Neural cell (in vitro differentiated cells): ENCODE measurements at regions not wholly inside any gene's neighbourhood (a gene's known extent, or its start where the extent isn't known, plus 50 kb on each side); places are given as distances from the start of the nearest gene placed in this dataset.

Source experiments
- H2AFZ ChIP-seq: fragments of 200-600, 300-800 bp; sonication (generic), shearing (Covaris generic); 2 replicates; pipeline ENCODE4 v1.6.0; 2014; ENCODE audit warnings: low read depth, mild to moderate bottlenecking, antibody characterized with exemption, low read length, moderate library complexity
- H3F3A ChIP-seq: fragments of 200-600 bp; shearing (Covaris generic); 2 replicates; pipeline ENCODE4 v1.6.1; 2016; ENCODE audit warnings: mild to moderate bottlenecking, moderate library complexity, mixed read lengths, antibody characterized with exemption, low read length; ENCODE audit not compliant: insufficient read depth, poor library complexity, severe bottlenecking
- H3K27ac ChIP-seq: fragments of 200-600, 300-800 bp; sonication (generic), shearing (Covaris generic); 2 replicates; pipeline ENCODE4 v1.5.1; 2014; ENCODE audit warnings: mild to moderate bottlenecking, low read length, moderate library complexity
- H3K27me3 ChIP-seq: fragments of 300-800, 200-600 bp; sonication (generic), shearing (Covaris generic); 2 replicates; pipeline ENCODE4 v1.6.0; 2014; ENCODE audit warnings: mild to moderate bottlenecking, low read depth, low read length, moderate library complexity; ENCODE audit not compliant: insufficient read depth
- H3K36me3 ChIP-seq: fragments of 300-800, 200-600 bp; sonication (generic), shearing (Covaris generic); 2 replicates; pipeline ENCODE4 v1.5.1; 2014; ENCODE audit warnings: mild to moderate bottlenecking, antibody characterized with exemption, low read length, moderate library complexity; ENCODE audit not compliant: insufficient read depth
- H3K4me2 ChIP-seq: fragments of 300-800, 200-600 bp; sonication (generic), shearing (Covaris generic); 2 replicates; pipeline ENCODE4 v1.6.0; 2014; ENCODE audit warnings: mild to moderate bottlenecking, low read length
- H3K4me3 ChIP-seq: fragments of 300-800, 200-600 bp; sonication (generic), shearing (Covaris generic); 2 replicates; pipeline ENCODE4 v1.5.1; 2014; ENCODE audit warnings: mild to moderate bottlenecking, low read length, moderate library complexity
- H3K79me2 ChIP-seq: fragments of 200-600 bp; shearing (Covaris generic); replicated peaks from 2 replicates; pipeline ENCODE4 v1.6.0; 2014; ENCODE audit warnings: mild to moderate bottlenecking, low read length, moderate library complexity; ENCODE audit not compliant: insufficient read depth
- H3K9ac ChIP-seq: fragments of 300-800, 200-600 bp; sonication (generic), shearing (Covaris generic); 2 replicates; pipeline ENCODE4 v1.6.1; 2016; ENCODE audit warnings: mild to moderate bottlenecking, low read length, mixed read lengths
- H3K9me2 ChIP-seq: fragments of 200-600 bp; shearing (Covaris generic); 2 replicates; pipeline ENCODE4 v1.6.1; 2016; ENCODE audit warnings: mild to moderate bottlenecking, low read length, mixed read lengths; ENCODE audit not compliant: insufficient read depth
- H3K9me3 ChIP-seq: fragments of 200-600, 300-800 bp; sonication (generic), shearing (Covaris generic); 2 replicates; pipeline ENCODE4 v1.6.1; 2016; ENCODE audit warnings: mild to moderate bottlenecking, mixed run types, low read length, moderate library complexity, mixed read lengths
- H4K20me1 ChIP-seq: fragments of 200-600 bp; shearing (Covaris generic); 2 replicates; pipeline ENCODE4 v1.6.1; 2016; ENCODE audit warnings: mild to moderate bottlenecking, mixed run types; ENCODE audit not compliant: insufficient read depth
- EP300 ChIP-seq: fragments of 450-650 bp; conservative IDR thresholded peaks from 2 replicates; pipeline ENCODE4 v1.6.1; 2014; ENCODE audit warnings: antibody characterized with exemption, mild to moderate bottlenecking, moderate library complexity; ENCODE audit not compliant: poor library complexity, severe bottlenecking
- EZH2 ChIP-seq: fragments of 200-600, 300-800 bp; shearing (Covaris generic), sonication (generic); IDR thresholded peaks from 2 replicates; pipeline ENCODE4 v1.6.1; 2014; ENCODE audit warnings: antibody characterized with exemption, low read length, borderline replicate concordance, mild to moderate bottlenecking; ENCODE audit not compliant: insufficient read depth, poor library complexity, severe bottlenecking
- MXI1 ChIP-seq: fragments of 450-650 bp; conservative IDR thresholded peaks from 2 replicates; pipeline ENCODE4 v1.6.1; 2014; ENCODE audit warnings: antibody characterized with exemption, mild to moderate bottlenecking; ENCODE audit not compliant: poor library complexity, severe bottlenecking
- POLR2AphosphoS5 ChIP-seq: IDR thresholded peaks from 2 replicates; pipeline ENCODE4 v1.6.1; 2012
- RAD21 ChIP-seq: fragments of 450-650 bp; conservative IDR thresholded peaks from 2 replicates; pipeline ENCODE4 v1.6.1; 2014; ENCODE audit warnings: antibody characterized with exemption, mild to moderate bottlenecking, moderate library complexity
- SMC3 ChIP-seq: fragments of 450-650 bp; conservative IDR thresholded peaks from 2 replicates; pipeline ENCODE4 v1.6.1; 2014; ENCODE audit warnings: antibody characterized with exemption, mild to moderate bottlenecking, moderate library complexity; ENCODE audit not compliant: poor library complexity
- TAF1 ChIP-seq: IDR thresholded peaks from 2 replicates; pipeline ENCODE4 v1.6.1; 2012; ENCODE audit warnings: low read depth
- TF ChIP-seq, protein P1 (sequence below): IDR thresholded peaks from 2 replicates; pipeline ENCODE4 v1.6.1; 2012; ENCODE audit warnings: borderline replicate concordance
- TF ChIP-seq, protein P2 (sequence below): fragments of 450-650 bp; IDR thresholded peaks from 2 replicates; pipeline ENCODE4 v1.5.1; 2014; ENCODE audit warnings: antibody characterized with exemption, mild to moderate bottlenecking, moderate library complexity; ENCODE audit not compliant: poor library complexity, severe bottlenecking

DNA sequence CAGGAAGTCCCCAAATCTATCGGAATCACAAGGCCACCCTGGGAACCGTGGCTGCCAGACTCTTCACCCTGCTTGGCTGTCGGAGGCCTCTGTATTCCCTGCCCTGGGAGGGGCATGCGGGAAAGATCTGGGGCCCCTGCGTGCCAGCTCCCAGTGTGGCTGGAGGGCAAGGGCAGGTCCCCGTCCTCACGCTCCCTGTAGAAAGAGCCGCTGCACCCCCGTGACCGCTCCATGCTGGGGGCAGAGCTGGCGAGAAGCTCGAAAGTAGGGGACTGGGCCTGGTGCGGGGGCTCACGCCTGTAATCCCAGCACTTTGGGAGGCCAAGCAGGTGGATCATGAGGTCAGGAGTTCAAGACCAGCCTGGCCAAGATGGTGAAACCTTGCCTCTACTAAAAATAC lies 208.4 kb upstream of the SOX1 start:
- Histone ChIP-seq H3F3A (no peaks in the 10 kb centered on the region), H2AFZ (no peak overlapping the region), H3K36me3 (no peaks in the 10 kb centered on the region), H3K27ac (no peak overlapping the region), H3K4me2 (no peak overlapping the region), H3K9me2 (no peaks in the 10 kb centered on the region), H3K27me3 (no peaks in the 10 kb centered on the region), H4K20me1 (no peaks in the 10 kb centered on the region), H3K9ac (no peak overlapping the region), H3K9me3 (no peaks in the 10 kb centered on the region), H3K79me2 (no peaks in the 10 kb centered on the region), H3K4me3 (no peak overlapping the region)
- no peak for TF ChIP-seq EZH2

DNA sequence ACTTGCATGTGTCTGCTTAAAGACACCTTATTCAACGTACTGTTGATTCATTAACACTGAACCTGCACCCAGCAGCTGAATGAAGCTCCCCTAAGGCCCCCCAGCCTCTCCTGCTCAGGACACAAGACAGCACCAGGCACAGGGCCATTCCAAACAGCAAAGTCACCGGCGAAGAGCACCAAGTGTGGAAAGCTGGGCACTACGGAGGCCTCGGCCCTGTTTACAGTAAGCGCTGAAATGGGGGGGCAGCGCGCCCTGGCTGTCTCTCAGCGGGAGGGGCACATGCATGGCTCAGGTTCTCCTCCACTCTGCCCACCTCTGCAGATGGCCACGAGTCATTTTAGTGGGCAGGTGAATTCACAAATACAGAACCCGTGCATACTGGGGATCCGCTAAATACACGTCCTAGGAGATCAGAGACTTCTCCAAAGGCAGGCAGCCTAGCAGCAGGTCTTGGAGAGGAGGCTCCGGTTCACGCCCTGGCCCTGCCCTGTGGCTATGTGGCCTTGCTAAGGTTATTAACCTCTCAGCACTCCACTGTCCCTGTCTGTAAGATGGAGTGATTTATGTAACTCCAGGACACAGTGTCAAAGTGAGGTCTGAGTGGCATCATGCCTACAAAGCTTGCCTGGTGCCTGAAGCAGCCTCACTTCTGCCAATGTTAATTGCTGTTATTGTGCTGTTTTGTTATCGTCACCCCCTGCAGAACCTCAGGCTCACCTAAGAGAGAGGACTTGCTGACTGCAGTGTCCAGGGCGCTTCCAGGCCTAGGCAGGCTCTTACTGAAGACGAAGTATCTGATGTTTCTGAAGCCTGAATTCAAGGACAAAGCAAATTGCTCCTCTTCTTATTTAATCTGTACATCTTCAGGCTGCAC lies 207.4 kb upstream of the SOX1 start:
- TF ChIP-seq RAD21 (peak; percentile 16), SMC3 (no peak)
- H3K36me3 ChIP-seq = no peaks in the 10 kb centered on the region
- H3K9me2 ChIP-seq = no peaks in the 10 kb centered on the region
- H3K79me2 ChIP-seq = no peaks in the 10 kb centered on the region
- no peaks in the 10 kb centered on the region for H4K20me1 ChIP-seq
- H3K27ac ChIP-seq = peak overlapping the region; percentile 63
- no peak overlapping the region for H3K4me2 ChIP-seq
- H3K27me3 ChIP-seq = no peaks in the 10 kb centered on the region
- H3F3A ChIP-seq = no peaks in the 10 kb centered on the region
- H3K4me3 ChIP-seq = peak overlapping the region; percentile 21
- peak overlapping the region; percentile 44 for H3K9ac ChIP-seq
- H3K9me3 ChIP-seq = no peaks in the 10 kb centered on the region
- no peak overlapping the region for H2AFZ ChIP-seq

DNA sequence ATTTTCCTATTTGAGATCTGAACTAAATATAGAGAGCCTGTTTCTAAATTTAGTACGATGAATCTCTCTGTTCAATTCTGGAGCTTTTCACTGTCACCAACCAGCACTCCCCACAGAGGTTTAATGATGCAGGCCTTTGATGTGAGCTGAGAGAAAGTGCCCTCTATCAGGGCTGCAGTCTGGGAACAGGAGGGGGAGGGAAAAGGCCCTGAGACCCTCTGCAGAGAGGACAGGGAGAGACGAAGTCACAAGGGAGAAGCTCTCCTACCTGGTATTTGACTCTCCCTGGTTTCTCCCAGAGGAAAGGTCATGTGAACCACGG lies 206.8 kb upstream of the SOX1 start:
- no peaks in the 10 kb centered on the region for H3F3A ChIP-seq
- no peaks in the 10 kb centered on the region for H3K9me3 ChIP-seq
- no peak overlapping the region for H3K4me3 ChIP-seq
- H3K79me2 ChIP-seq = no peaks in the 10 kb centered on the region
- no peaks in the 10 kb centered on the region for H3K9me2 ChIP-seq
- no peaks in the 10 kb centered on the region for H4K20me1 ChIP-seq
- no peak for TF ChIP-seq RAD21
- no peak for TF ChIP-seq TAF1
- TF ChIP-seq MXI1 = no peak
- TF ChIP-seq POLR2AphosphoS5 = no peak
- TF ChIP-seq EZH2 = no peak
- TF ChIP-seq SMC3 = no peak
- no peak for TF ChIP-seq EP300
- TF ChIP-seq, protein P1, sequence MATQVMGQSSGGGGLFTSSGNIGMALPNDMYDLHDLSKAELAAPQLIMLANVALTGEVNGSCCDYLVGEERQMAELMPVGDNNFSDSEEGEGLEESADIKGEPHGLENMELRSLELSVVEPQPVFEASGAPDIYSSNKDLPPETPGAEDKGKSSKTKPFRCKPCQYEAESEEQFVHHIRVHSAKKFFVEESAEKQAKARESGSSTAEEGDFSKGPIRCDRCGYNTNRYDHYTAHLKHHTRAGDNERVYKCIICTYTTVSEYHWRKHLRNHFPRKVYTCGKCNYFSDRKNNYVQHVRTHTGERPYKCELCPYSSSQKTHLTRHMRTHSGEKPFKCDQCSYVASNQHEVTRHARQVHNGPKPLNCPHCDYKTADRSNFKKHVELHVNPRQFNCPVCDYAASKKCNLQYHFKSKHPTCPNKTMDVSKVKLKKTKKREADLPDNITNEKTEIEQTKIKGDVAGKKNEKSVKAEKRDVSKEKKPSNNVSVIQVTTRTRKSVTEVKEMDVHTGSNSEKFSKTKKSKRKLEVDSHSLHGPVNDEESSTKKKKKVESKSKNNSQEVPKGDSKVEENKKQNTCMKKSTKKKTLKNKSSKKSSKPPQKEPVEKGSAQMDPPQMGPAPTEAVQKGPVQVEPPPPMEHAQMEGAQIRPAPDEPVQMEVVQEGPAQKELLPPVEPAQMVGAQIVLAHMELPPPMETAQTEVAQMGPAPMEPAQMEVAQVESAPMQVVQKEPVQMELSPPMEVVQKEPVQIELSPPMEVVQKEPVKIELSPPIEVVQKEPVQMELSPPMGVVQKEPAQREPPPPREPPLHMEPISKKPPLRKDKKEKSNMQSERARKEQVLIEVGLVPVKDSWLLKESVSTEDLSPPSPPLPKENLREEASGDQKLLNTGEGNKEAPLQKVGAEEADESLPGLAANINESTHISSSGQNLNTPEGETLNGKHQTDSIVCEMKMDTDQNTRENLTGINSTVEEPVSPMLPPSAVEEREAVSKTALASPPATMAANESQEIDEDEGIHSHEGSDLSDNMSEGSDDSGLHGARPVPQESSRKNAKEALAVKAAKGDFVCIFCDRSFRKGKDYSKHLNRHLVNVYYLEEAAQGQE = no peak
- TF ChIP-seq, protein P2, sequence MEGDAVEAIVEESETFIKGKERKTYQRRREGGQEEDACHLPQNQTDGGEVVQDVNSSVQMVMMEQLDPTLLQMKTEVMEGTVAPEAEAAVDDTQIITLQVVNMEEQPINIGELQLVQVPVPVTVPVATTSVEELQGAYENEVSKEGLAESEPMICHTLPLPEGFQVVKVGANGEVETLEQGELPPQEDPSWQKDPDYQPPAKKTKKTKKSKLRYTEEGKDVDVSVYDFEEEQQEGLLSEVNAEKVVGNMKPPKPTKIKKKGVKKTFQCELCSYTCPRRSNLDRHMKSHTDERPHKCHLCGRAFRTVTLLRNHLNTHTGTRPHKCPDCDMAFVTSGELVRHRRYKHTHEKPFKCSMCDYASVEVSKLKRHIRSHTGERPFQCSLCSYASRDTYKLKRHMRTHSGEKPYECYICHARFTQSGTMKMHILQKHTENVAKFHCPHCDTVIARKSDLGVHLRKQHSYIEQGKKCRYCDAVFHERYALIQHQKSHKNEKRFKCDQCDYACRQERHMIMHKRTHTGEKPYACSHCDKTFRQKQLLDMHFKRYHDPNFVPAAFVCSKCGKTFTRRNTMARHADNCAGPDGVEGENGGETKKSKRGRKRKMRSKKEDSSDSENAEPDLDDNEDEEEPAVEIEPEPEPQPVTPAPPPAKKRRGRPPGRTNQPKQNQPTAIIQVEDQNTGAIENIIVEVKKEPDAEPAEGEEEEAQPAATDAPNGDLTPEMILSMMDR = no peak
- H3K4me2 ChIP-seq = no peak overlapping the region
- no peak overlapping the region for H2AFZ ChIP-seq
- peak overlapping the region; percentile 63 for H3K27ac ChIP-seq
- peak overlapping the region; percentile 44 for H3K9ac ChIP-seq
- no peaks in the 10 kb centered on the region for H3K36me3 ChIP-seq
- H3K27me3 ChIP-seq = no peaks in the 10 kb centered on the region
